SK-N-SH (cell line): ENCODE measurements at regions not wholly inside any gene's neighbourhood (a gene's known extent, or its start where the extent isn't known, plus 50 kb on each side); places are given as distances from the start of the nearest gene placed in this dataset.

Experiments used
- CHD2 ChIP-seq: fragments of 150-350 bp; IDR thresholded peaks from 2 replicates; pipeline ENCODE4 v1.6.1; 2018; ENCODE audit warnings: low read length; ENCODE audit not compliant: partially characterized antibody
- GABPA ChIP-seq: IDR thresholded peaks from 2 replicates; pipeline ENCODE4 v1.4.0; 2012; ENCODE audit warnings: low read depth, mild to moderate bottlenecking
- MEF2A ChIP-seq: IDR thresholded peaks from 2 replicates; pipeline ENCODE4 v1.4.0; 2012; ENCODE audit warnings: low read depth, borderline replicate concordance
- RXRA ChIP-seq: IDR thresholded peaks from 2 replicates; pipeline ENCODE4 v1.4.0; 2012; ENCODE audit warnings: low read depth, mild to moderate bottlenecking, borderline replicate concordance
- TF ChIP-seq, protein P1 (sequence below): fragments of 200-600 bp; sonication (generic); IDR thresholded peaks from 2 replicates; pipeline ENCODE4 v1.6.1; 2017; ENCODE audit warnings: antibody characterized with exemption, mild to moderate bottlenecking, moderate library complexity

DNA sequence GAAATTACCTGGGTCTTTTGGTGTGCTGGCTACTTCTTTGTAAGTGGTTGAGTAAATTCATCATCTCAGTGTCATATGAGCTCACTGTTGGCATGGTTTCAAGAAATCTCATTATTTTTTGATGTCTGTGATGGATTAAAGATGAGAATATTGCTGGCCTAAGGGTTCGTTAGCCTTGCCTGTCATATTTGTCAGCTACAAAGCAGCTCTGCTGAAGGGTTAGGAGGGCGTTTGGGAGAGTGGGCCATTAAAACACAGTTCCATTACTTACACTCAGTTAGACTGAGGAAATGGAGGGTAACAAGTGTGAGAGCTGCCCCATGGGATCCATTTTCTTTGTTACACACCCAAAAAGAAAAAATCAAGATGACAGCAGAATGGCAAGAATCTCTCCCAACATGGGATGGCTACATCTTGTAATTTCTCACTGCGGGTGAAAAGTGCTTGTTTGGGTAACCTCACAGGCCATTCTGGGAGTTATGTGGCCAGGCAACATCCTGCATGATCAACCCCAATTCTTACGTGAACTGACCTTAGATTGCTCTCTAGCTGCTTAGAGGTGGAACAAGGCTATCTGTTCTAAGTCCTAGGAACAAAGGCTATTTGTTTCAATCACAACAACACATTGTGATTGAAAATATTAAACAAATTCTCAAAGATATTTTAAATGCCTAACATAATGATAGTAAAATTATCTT is 609.5 kb upstream of the RGMB start:
- TF ChIP-seq, protein P1, sequence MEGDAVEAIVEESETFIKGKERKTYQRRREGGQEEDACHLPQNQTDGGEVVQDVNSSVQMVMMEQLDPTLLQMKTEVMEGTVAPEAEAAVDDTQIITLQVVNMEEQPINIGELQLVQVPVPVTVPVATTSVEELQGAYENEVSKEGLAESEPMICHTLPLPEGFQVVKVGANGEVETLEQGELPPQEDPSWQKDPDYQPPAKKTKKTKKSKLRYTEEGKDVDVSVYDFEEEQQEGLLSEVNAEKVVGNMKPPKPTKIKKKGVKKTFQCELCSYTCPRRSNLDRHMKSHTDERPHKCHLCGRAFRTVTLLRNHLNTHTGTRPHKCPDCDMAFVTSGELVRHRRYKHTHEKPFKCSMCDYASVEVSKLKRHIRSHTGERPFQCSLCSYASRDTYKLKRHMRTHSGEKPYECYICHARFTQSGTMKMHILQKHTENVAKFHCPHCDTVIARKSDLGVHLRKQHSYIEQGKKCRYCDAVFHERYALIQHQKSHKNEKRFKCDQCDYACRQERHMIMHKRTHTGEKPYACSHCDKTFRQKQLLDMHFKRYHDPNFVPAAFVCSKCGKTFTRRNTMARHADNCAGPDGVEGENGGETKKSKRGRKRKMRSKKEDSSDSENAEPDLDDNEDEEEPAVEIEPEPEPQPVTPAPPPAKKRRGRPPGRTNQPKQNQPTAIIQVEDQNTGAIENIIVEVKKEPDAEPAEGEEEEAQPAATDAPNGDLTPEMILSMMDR: no peak
- TF ChIP-seq GABPA (no peak), MEF2A (no peak), CHD2 (no peak), RXRA (no peak)
